K562 (cell line): ENCODE measurements at regions not wholly inside any gene's neighbourhood (a gene's known extent, or its start where the extent isn't known, plus 50 kb on each side); places are given as distances from the start of the nearest gene placed in this dataset.

Source experiments
- ATAC-seq: fragments of 200-7000 bp; cut with Tn5 transposase; 3 replicates; pipeline ENCODE4 v1.9.1; 2020; ENCODE audit warnings: moderate library complexity
- BruUV-seq: library from RNA; stranded (reverse); fragments of 400-500 nt; replicated peaks from 2 replicates; lab custom pipeline; 2021; lab: Mats Ljungman, UMichigan
- CTCF ChIA-PET: fragments of 300-600 bp; formaldehyde crosslinking; extraction: SDS; loops from one replicate; lab custom pipeline; 2021; ENCODE audit warnings: low intra/inter-chr PET ratio; lab: Yijun Ruan, JAX
- POLR2A ChIA-PET: fragments of 300-600, 350-650 bp; sonication (Branson Sonifier 250); formaldehyde crosslinking; extraction: SDS; loops from one replicate; lab custom pipeline; 2021; ENCODE audit warnings: antibody characterized with exemption, inconsistent platforms; lab: Yijun Ruan, JAX
- DNase-seq, 4 experiments: peaks; one replicate each; pipeline versions ENCODE4 v3.0.0 to v3.0.0-alpha.2; 2011 to 2018; ENCODE audit warnings: low spot score in 3 of 4, mixed read lengths in 3 of 4; ENCODE audit errors: extremely low read depth in 1 of 4
- FAIRE-seq: peaks from 2 replicates; lab custom pipeline; 2011; peaks lifted over from hg19 to GRCh38; lab: Jason Lieb, UNC
- H2AFZ ChIP-seq: 2 replicates; pipeline ENCODE4 v1.6.0; 2011; ENCODE audit warnings: low read depth, low read length, control low read depth, inconsistent platforms
- H3K27ac ChIP-seq: fragments of 200-600 bp; 3 replicates; pipeline ENCODE4 v1.8.0; 2011; ENCODE audit warnings: low read depth, mild to moderate bottlenecking, control low read depth, inconsistent platforms, low read length, moderate library complexity, mixed read lengths; ENCODE audit errors: extremely low read depth
- H3K27me3 ChIP-seq, 2 experiments: fragments of 300-600 bp in 1 of 2; 2 replicates in 1 of 2; 3 replicates in 1 of 2; pipeline versions ENCODE4 v1.6.0 to v1.8.0; 2011; ENCODE audit warnings: inconsistent platforms in 2 of 2, low read length in 2 of 2, mild to moderate bottlenecking in 1 of 2, mixed read lengths in 1 of 2, moderate library complexity in 1 of 2; ENCODE audit not compliant: control insufficient read depth in 2 of 2, insufficient read depth in 2 of 2
- H3K36me3 ChIP-seq: fragments of 300-600 bp; 3 replicates; pipeline ENCODE4 v1.8.0; 2011; ENCODE audit warnings: mild to moderate bottlenecking, low read length, inconsistent platforms; ENCODE audit not compliant: control insufficient read depth, insufficient read depth
- H3K4me1 ChIP-seq, 2 experiments: fragments of 200-600 bp in 1 of 2; replicated peaks in 1 of 2; 2 replicates in 1 of 2; 3 replicates in 1 of 2; pipeline versions ENCODE4 v1.5.1 to v1.8.0; 2011; ENCODE audit warnings: inconsistent platforms in 2 of 2, low read length in 2 of 2, mild to moderate bottlenecking in 1 of 2, mixed read lengths in 1 of 2, moderate library complexity in 1 of 2; ENCODE audit not compliant: control insufficient read depth in 2 of 2, insufficient read depth in 2 of 2
- H3K4me2 ChIP-seq: 2 replicates; pipeline ENCODE4 v1.6.1; 2011; ENCODE audit warnings: low read length, control low read depth, inconsistent platforms, mixed read lengths; ENCODE audit not compliant: insufficient read depth
- H3K4me3 ChIP-seq: fragments of 200-600 bp; sonication (generic), shearing (Covaris generic); 2 replicates; pipeline ENCODE4 v1.5.1; 2016; ENCODE audit warnings: control low read depth, inconsistent platforms
- H3K79me2 ChIP-seq: fragments of 200-600 bp; 3 replicates; pipeline ENCODE4 v1.8.0; 2011; ENCODE audit warnings: low read length, inconsistent platforms; ENCODE audit not compliant: control insufficient read depth, insufficient read depth
- H3K9ac ChIP-seq, 2 experiments: 2 replicates each; pipeline versions ENCODE4 v1.6.0 to v1.6.1; 2011; ENCODE audit warnings: low read depth in 2 of 2, low read length in 2 of 2, control low read depth in 1 of 2, inconsistent platforms in 1 of 2, mild to moderate bottlenecking in 1 of 2, mixed read lengths in 1 of 2; ENCODE audit not compliant: insufficient read depth in 1 of 2
- H3K9me1 ChIP-seq: one replicate; pipeline ENCODE4 v1.6.0; 2011; ENCODE audit warnings: inconsistent platforms, mild to moderate bottlenecking, low read length, moderate library complexity; ENCODE audit not compliant: control insufficient read depth, insufficient read depth
- H3K9me3 ChIP-seq: replicated peaks from 2 replicates; pipeline ENCODE4 v1.5.1; 2011; ENCODE audit warnings: low read depth, low read length, inconsistent platforms; ENCODE audit not compliant: control insufficient read depth, insufficient read depth
- H4K20me1 ChIP-seq: replicated peaks from 2 replicates; pipeline ENCODE4 v1.6.1; 2011; ENCODE audit warnings: low read length, inconsistent platforms, mixed read lengths; ENCODE audit not compliant: control insufficient read depth, insufficient read depth
- BHLHE40 ChIP-seq: IDR thresholded peaks from 2 replicates; pipeline ENCODE4 v1.6.1; 2011; ENCODE audit warnings: low read length, improper control_type of control experiment
- CREB1 ChIP-seq, 2 experiments: sonication (generic) in 1 of 2; formaldehyde crosslinking in 1 of 2; IDR thresholded peaks; 2 replicates each; pipeline versions ENCODE4 v1.6.1 to v1.8.0; 2012 to 2022; ENCODE audit warnings: inconsistent platforms in 1 of 2, mild to moderate bottlenecking in 1 of 2, missing genetic modification reagents in 1 of 2, moderate library complexity in 1 of 2
- GABPB2 ChIP-seq: fragments of 250-450 bp; sonication (Bioruptor Pico); conservative IDR thresholded peaks from 2 replicates; pipeline ENCODE4 v1.5.1; 2021; ENCODE audit warnings: mild to moderate bottlenecking
- MAFK ChIP-seq: IDR thresholded peaks from 2 replicates; pipeline ENCODE4 v1.6.1; 2011; ENCODE audit warnings: low read length, improper control_type of control experiment
- PPARD ChIP-seq: fragments of 250-450 bp; sonication (Bioruptor Pico); IDR thresholded peaks from 2 replicates; pipeline ENCODE4 v1.8.0; 2022; ENCODE audit warnings: inconsistent platforms, mild to moderate bottlenecking, moderate library complexity
- SIX5 ChIP-seq, 2 experiments: IDR thresholded peaks; 2 replicates each; pipeline ENCODE4 v1.6.1; 2011; ENCODE audit warnings: low read length in 2 of 2, borderline replicate concordance in 1 of 2, low read depth in 1 of 2, mild to moderate bottlenecking in 1 of 2, moderate library complexity in 1 of 2; ENCODE audit not compliant: insufficient read depth in 1 of 2
- SMC3 ChIP-seq: conservative IDR thresholded peaks from 2 replicates; pipeline ENCODE4 v1.6.1; 2011; ENCODE audit warnings: low read depth, low read length, improper control_type of control experiment; ENCODE audit not compliant: insufficient read depth
- YBX1 ChIP-seq: fragments of 450-650 bp; IDR thresholded peaks from 2 replicates; pipeline ENCODE4 v1.7.1; 2016; ENCODE audit warnings: mild to moderate bottlenecking
- ZNF316 ChIP-seq: fragments of 450-650 bp; IDR thresholded peaks from 2 replicates; pipeline ENCODE4 v1.6.1; 2016
- WGBS: fragments of 100-300 bp; shearing (Covaris generic); methylation state at CpG from one replicate; pipeline ENCODE4 v1.1.6; 2016; ENCODE audit warnings: low coverage, mixed read lengths; ENCODE audit not compliant: insufficient coverage; ENCODE audit errors: missing lambda C conversion rate; 5-methylcytosine and 5-hydroxymethylcytosine counted together
- in situ Hi-C: fragments of 300-500 bp; cut with MboI; formaldehyde crosslinking; loops from 4 replicates; pipeline ENCODE4 v1.15.0; 2018; ENCODE audit warnings: inconsistent platforms, mixed read lengths
- intact Hi-C: fragments of 100-400 bp; cut with micrococcal nuclease; formaldehyde crosslinking; loops from 2 replicates; pipeline ENCODE4 v1.14.2; 2022
- TF ChIP-seq, protein P1 (sequence below), 2 experiments: fragments of 200-800 bp in 1 of 2; sonication (Bioruptor generic) in 1 of 2; sonication (generic) in 1 of 2; formaldehyde crosslinking in 1 of 2; IDR thresholded peaks in 1 of 2; conservative IDR thresholded peaks in 1 of 2; 2 replicates each; pipeline versions ENCODE4 v1.5.0 to v1.6.1; 2016 to 2020; ENCODE audit warnings: missing compliant biosample characterization in 1 of 2, missing genetic modification characterization in 1 of 2, missing genetic modification reagents in 1 of 2
- TF ChIP-seq, protein P2 (sequence below): fragments of 450-650 bp; IDR thresholded peaks from 2 replicates; pipeline ENCODE4 v1.6.1; 2016; ENCODE audit warnings: low read depth

DNA sequence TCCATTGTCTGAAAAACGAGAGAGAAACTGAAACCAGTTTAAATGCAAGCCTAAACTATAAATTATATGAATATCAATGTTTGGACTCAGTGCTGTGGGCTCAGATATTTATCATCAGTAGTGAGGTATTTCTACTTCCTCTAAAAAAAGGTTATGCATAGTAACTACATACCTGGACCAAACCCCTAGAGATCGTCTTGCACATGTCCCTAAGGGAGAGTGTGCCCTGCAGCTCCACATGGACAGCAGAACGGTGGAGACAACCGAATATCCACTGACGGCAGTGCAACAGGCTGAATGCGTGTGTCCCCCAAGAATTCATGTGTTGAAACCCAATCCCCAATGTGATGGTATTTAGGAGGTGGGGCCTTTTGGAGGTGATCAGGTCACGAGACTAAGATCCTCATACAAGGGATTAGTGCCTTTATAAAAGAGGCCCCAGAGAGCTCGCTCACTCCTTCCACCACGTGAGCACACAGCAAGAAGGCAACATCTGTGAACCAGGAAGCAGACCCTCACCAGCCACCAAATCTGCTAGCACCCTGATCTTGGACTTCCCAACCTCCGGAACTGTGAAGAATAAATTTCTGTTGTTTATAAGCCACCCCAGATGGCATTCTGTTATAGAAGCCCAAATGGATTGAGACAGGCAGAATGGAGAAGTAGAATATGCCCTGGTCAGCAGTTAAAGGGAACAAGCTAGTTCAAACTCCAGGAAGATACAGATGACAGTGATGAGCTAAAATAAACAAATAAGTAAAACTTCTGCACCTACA, 208.4 kb downstream of the ANAPC1 start:
- in situ Hi-C loops (no loop called here), intact Hi-C loops (no loop called here)
- POLR2A ChIA-PET = interaction anchor here (1.9 kb wide), 1 partner anchor 16 kb away, joined by 4 read pairs; no protein-coding TSS in a partner anchor
- Histone ChIP-seq H3K9ac (no peak overlapping the region), H3K9me1 (no peaks in the 10 kb centered on the region), H4K20me1 (no peaks in the 10 kb centered on the region), H2AFZ (0 out of 2 replicates have a peak overlapping the region, but pooled peaks have one; percentile 21), H3K9me3 (no peaks in the 10 kb centered on the region), H3K27ac (no peak overlapping the region), H3K4me1 (no peaks in the 10 kb centered on the region; a peak in 1 of 5 replicates), H3K36me3 (no peaks in the 10 kb centered on the region), H3K27me3 (no peaks in the 10 kb centered on the region), H3K79me2 (no peaks in the 10 kb centered on the region), H3K4me3 (no peak overlapping the region), H3K4me2 (no peak overlapping the region; the same call in 1 of the 2 replicates)
- CTCF ChIA-PET = no interaction called here
- BruUV-seq = no TSS peak
- no peak for DNase-seq
- no peak for ATAC-seq
- WGBS = 62% methylated on average over 10 of the region's 10 CpGs
- FAIRE-seq = no peak
- no peak for TF ChIP-seq SIX5 (IDR thresholded peaks at IDR 0.05; ENCODE audit: borderline replicate concordance in 1 of 2, insufficient read depth in 1 of 2, low read depth in 1 of 2, low read length in 2 of 2)
- no peak for TF ChIP-seq YBX1
- TF ChIP-seq, protein P1, sequence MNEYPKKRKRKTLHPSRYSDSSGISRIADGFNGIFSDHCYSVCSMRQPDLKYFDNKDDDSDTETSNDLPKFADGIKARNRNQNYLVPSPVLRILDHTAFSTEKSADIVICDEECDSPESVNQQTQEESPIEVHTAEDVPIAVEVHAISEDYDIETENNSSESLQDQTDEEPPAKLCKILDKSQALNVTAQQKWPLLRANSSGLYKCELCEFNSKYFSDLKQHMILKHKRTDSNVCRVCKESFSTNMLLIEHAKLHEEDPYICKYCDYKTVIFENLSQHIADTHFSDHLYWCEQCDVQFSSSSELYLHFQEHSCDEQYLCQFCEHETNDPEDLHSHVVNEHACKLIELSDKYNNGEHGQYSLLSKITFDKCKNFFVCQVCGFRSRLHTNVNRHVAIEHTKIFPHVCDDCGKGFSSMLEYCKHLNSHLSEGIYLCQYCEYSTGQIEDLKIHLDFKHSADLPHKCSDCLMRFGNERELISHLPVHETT (CRISPR knock-in tag; conservative IDR thresholded peaks at IDR 0.05 in 1 of 2, IDR thresholded peaks at IDR 0.05 in 1 of 2) = no peak
- 0 out of 2 replicates have a peak, but pooled peaks have one; percentile 14 for TF ChIP-seq BHLHE40
- TF ChIP-seq PPARD = no peak
- TF ChIP-seq GABPB2 (CRISPR knock-in tag) = no peak
- TF ChIP-seq SMC3 = no peak
- TF ChIP-seq, protein P2, sequence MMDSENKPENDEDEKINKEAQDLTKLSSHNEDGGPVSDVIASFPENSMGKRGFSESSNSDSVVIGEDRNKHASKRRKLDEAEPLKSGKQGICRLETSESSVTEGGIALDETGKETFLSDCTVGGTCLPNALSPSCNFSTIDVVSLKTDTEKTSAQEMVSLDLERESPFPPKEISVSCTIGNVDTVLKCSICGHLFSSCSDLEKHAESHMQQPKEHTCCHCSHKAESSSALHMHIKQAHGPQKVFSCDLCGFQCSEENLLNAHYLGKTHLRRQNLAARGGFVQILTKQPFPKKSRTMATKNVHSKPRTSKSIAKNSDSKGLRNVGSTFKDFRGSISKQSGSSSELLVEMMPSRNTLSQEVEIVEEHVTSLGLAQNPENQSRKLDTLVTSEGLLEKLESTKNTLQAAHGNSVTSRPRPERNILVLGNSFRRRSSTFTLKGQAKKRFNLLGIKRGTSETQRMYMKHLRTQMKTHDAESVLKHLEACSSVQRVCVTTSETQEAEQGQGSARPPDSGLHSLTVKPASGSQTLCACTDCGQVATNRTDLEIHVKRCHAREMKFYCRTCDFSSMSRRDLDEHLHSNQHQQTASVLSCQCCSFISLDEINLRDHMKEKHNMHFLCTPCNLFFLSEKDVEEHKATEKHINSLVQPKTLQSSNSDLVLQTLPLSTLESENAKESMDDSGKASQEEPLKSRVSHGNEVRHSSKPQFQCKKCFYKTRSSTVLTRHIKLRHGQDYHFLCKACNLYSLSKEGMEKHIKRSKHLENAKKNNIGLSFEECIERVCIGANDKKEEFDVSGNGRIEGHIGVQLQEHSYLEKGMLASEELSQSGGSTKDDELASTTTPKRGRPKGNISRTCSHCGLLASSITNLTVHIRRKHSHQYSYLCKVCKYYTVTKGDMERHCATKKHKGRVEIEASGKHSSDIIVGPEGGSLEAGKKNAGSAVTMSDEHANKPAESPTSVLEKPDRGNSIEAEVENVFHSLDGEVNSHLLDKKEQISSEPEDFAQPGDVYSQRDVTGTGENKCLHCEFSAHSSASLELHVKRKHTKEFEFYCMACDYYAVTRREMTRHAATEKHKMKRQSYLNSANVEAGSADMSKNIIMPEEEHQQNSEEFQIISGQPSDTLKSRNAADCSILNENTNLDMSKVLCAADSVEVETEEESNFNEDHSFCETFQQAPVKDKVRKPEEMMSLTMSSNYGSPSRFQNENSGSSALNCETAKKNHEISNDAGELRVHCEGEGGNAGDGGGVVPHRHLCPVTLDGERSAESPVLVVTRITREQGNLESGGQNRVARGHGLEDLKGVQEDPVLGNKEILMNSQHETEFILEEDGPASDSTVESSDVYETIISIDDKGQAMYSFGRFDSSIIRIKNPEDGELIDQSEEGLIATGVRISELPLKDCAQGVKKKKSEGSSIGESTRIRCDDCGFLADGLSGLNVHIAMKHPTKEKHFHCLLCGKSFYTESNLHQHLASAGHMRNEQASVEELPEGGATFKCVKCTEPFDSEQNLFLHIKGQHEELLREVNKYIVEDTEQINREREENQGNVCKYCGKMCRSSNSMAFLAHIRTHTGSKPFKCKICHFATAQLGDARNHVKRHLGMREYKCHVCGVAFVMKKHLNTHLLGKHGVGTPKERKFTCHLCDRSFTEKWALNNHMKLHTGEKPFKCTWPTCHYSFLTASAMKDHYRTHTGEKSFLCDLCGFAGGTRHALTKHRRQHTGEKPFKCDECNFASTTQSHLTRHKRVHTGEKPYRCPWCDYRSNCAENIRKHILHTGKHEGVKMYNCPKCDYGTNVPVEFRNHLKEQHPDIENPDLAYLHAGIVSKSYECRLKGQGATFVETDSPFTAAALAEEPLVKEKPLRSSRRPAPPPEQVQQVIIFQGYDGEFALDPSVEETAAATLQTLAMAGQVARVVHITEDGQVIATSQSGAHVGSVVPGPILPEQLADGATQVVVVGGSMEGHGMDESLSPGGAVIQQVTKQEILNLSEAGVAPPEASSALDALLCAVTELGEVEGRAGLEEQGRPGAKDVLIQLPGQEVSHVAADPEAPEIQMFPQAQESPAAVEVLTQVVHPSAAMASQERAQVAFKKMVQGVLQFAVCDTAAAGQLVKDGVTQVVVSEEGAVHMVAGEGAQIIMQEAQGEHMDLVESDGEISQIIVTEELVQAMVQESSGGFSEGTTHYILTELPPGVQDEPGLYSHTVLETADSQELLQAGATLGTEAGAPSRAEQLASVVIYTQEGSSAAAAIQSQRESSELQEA = no peak
- peak; percentile 54 for TF ChIP-seq ZNF316
- peak; percentile 40; the same call in 1 of the 2 replicates for TF ChIP-seq MAFK
- TF ChIP-seq CREB1 (IDR thresholded peaks at IDR 0.05) = no peak
- TF ChIP-seq CREB1 (CRISPR knock-in tag; IDR thresholded peaks at IDR 0.05) = no peak
